Nephron (organoid): ENCODE measurements at regions not wholly inside any gene's neighbourhood (a gene's known extent, or its start where the extent isn't known, plus 50 kb on each side); places are given as distances from the start of the nearest gene placed in this dataset.

ENCODE experiments used
- H3K27ac Mint-ChIP-seq, 3 experiments: 2 replicates each; pipeline ENCODE4 v1.8.0; 2020; ENCODE audit warnings: mixed read lengths in 3 of 3, mild to moderate bottlenecking in 2 of 3, moderate library complexity in 1 of 3
- H3K27me3 Mint-ChIP-seq: 2 replicates; pipeline ENCODE4 v1.8.0; 2021; ENCODE audit warnings: low read depth, mild to moderate bottlenecking, moderate library complexity, mixed read lengths
- H3K36me3 Mint-ChIP-seq: 2 replicates; pipeline ENCODE4 v1.8.0; 2020; ENCODE audit warnings: low read depth, mixed read lengths
- H3K4me1 Mint-ChIP-seq: 2 replicates; pipeline ENCODE4 v1.8.0; 2020; ENCODE audit warnings: mixed read lengths
- H3K4me3 Mint-ChIP-seq, 3 experiments: 2 replicates each; pipeline ENCODE4 v1.8.0; 2020; ENCODE audit warnings: mild to moderate bottlenecking in 3 of 3, mixed read lengths in 3 of 3, moderate library complexity in 2 of 3
- H3K9me3 Mint-ChIP-seq: 2 replicates; pipeline ENCODE4 v1.8.0; 2020; ENCODE audit warnings: mixed read lengths
- CTCF ChIP-seq, 3 experiments: fragments of 200-600 bp; sonication (generic); IDR thresholded peaks; one replicate each; pipeline ENCODE4 v1.5.0; 2021; ENCODE audit warnings: antibody characterized with exemption in 3 of 3; ENCODE audit not compliant: unreplicated experiment in 3 of 3

GRCh38 chr15:97706059-97706458 is 254.4 kb upstream of the ARRDC4 start:
- H3K9me3 Mint-ChIP-seq, result no peaks in the 10 kb centered on the region
- H3K36me3 Mint-ChIP-seq, result no peaks in the 10 kb centered on the region
- no peak overlapping the region for H3K27ac Mint-ChIP-seq
- H3K4me1 Mint-ChIP-seq, result no peaks in the 10 kb centered on the region
- H3K27me3 Mint-ChIP-seq, result peaks cover 3% of the 10 kb centered on the region
- H3K4me3 Mint-ChIP-seq, result no peak overlapping the region
- no peak for TF ChIP-seq CTCF (IDR thresholded peaks at IDR 0.05; ENCODE audit: unreplicated experiment in 3 of 3)

- Mint-ChIP-seq H3K4me3 (no peak overlapping the region), H3K27ac (no peak overlapping the region), H3K36me3 (no peaks in the 10 kb centered on the region), H3K27me3 (peaks cover 3% of the 10 kb centered on the region), H3K4me1 (no peaks in the 10 kb centered on the region), H3K9me3 (no peaks in the 10 kb centered on the region)
- no peak for TF ChIP-seq CTCF (IDR thresholded peaks at IDR 0.05; ENCODE audit: unreplicated experiment in 3 of 3)
Measured at GRCh38 chr15:97708252-97708651, 252.3 kb upstream of the ARRDC4 start.

- H3K4me1 Mint-ChIP-seq, result no peaks in the 10 kb centered on the region
- no peak for TF ChIP-seq CTCF (IDR thresholded peaks at IDR 0.05; ENCODE audit: unreplicated experiment in 3 of 3)
- no peaks in the 10 kb centered on the region for H3K27me3 Mint-ChIP-seq
- no peak overlapping the region for H3K4me3 Mint-ChIP-seq
- no peaks in the 10 kb centered on the region for H3K36me3 Mint-ChIP-seq
- H3K9me3 Mint-ChIP-seq, result peaks cover under 1% of the 10 kb centered on the region
- H3K27ac Mint-ChIP-seq, result no peak overlapping the region
Measured at GRCh38 chr15:97712530-97712929, 248.0 kb upstream of the ARRDC4 start.

- no peaks in the 10 kb centered on the region for H3K4me1 Mint-ChIP-seq
- TF ChIP-seq CTCF (IDR thresholded peaks at IDR 0.05; ENCODE audit: unreplicated experiment in 3 of 3), result no peak
- H3K27ac Mint-ChIP-seq, result no peak overlapping the region
- H3K36me3 Mint-ChIP-seq, result no peaks in the 10 kb centered on the region
- no peak overlapping the region for H3K4me3 Mint-ChIP-seq
- H3K27me3 Mint-ChIP-seq, result no peaks in the 10 kb centered on the region
- peaks cover 19% of the 10 kb centered on the region for H3K9me3 Mint-ChIP-seq
Measured at GRCh38 chr15:97717806-97718205, 242.7 kb upstream of the ARRDC4 start.

GRCh38 chr15:97718509-97718908 is 242.0 kb upstream of the ARRDC4 start:
- TF ChIP-seq CTCF (IDR thresholded peaks at IDR 0.05; ENCODE audit: unreplicated experiment in 3 of 3), result no peak
- Mint-ChIP-seq H3K4me1 (no peaks in the 10 kb centered on the region), H3K27me3 (no peaks in the 10 kb centered on the region), H3K4me3 (no peak overlapping the region), H3K36me3 (no peaks in the 10 kb centered on the region), H3K9me3 (peaks cover 21% of the 10 kb centered on the region), H3K27ac (no peak overlapping the region)

GRCh38 chr15:97728791-97729190 is 231.7 kb upstream of the ARRDC4 start:
- TF ChIP-seq CTCF (IDR thresholded peaks at IDR 0.05; ENCODE audit: unreplicated experiment in 3 of 3), result no peak
- Mint-ChIP-seq H3K4me1 (peaks cover 12% of the 10 kb centered on the region), H3K9me3 (no peaks in the 10 kb centered on the region), H3K27ac (peak overlapping the region in 2 of 3 experiments; percentile 8 to 50), H3K36me3 (no peaks in the 10 kb centered on the region), H3K4me3 (peak overlapping the region; percentile 9 to 50 (median 30)), H3K27me3 (peaks cover 15% of the 10 kb centered on the region)
